Liver (tissue), 3 donors: ENCODE measurements at regions not wholly inside any gene's neighbourhood (a gene's known extent, or its start where the extent isn't known, plus 50 kb on each side); places are given as distances from the start of the nearest gene placed in this dataset.

Source experiments
- ATF3 ChIP-seq: IDR thresholded peaks from 2 replicates; pipeline ENCODE4 v1.6.1; 2016; ENCODE audit warnings: antibody characterized with exemption
- CTCF ChIP-seq: fragments of 150-350 bp; IDR thresholded peaks from 2 replicates; pipeline ENCODE4 v1.5.1; 2017; ENCODE audit warnings: improper control_type of control experiment, low read depth, low read length; ENCODE audit not compliant: missing input control
- EGR1 ChIP-seq, 2 donors: IDR thresholded peaks; 2 replicates each; pipeline ENCODE4 v1.6.1; 2016 to 2018; ENCODE audit warnings: antibody characterized with exemption in 2 of 2, low read depth in 2 of 2
- FOXA1 ChIP-seq: IDR thresholded peaks from 2 replicates; pipeline ENCODE4 v1.6.1; 2016; ENCODE audit warnings: antibody characterized with exemption
- GABPA ChIP-seq, 2 donors: IDR thresholded peaks in 1 of 2; conservative IDR thresholded peaks in 1 of 2; 2 replicates each; pipeline ENCODE4 v1.6.1; 2016; ENCODE audit warnings: antibody characterized with exemption in 2 of 2, mild to moderate bottlenecking in 1 of 2, moderate library complexity in 1 of 2
- MAX ChIP-seq: IDR thresholded peaks from 2 replicates; pipeline ENCODE4 v1.6.1; 2016; ENCODE audit warnings: antibody characterized with exemption
- RAD21 ChIP-seq, 2 donors: IDR thresholded peaks; 2 replicates each; pipeline ENCODE4 v1.6.1; 2016; ENCODE audit warnings: antibody characterized with exemption in 2 of 2, mild to moderate bottlenecking in 2 of 2
- REST ChIP-seq: IDR thresholded peaks from 2 replicates; pipeline ENCODE4 v1.6.1; 2016; ENCODE audit warnings: antibody characterized with exemption, mild to moderate bottlenecking
- SP1 ChIP-seq: IDR thresholded peaks from 2 replicates; pipeline ENCODE4 v1.6.1; 2018; ENCODE audit warnings: antibody characterized with exemption, mild to moderate bottlenecking
- TAF1 ChIP-seq: conservative IDR thresholded peaks from 2 replicates; pipeline ENCODE4 v1.6.1; 2016; ENCODE audit warnings: antibody characterized with exemption, mild to moderate bottlenecking
- YY1 ChIP-seq: IDR thresholded peaks from 2 replicates; pipeline ENCODE4 v1.6.1; 2016; ENCODE audit warnings: antibody characterized with exemption, mild to moderate bottlenecking
- ZBTB33 ChIP-seq: IDR thresholded peaks from 2 replicates; pipeline ENCODE4 v1.6.1; 2016; ENCODE audit warnings: antibody characterized with exemption
- donor health status: healthy.
- donor health status: healthy.

GRCh38 chr4:123990310-123990870 is 593.8 kb downstream of the SPRY1 start:
- TF ChIP-seq CTCF (no peak), MAX (no peak), GABPA (IDR thresholded peaks at IDR 0.05 in 1 of 2, conservative IDR thresholded peaks at IDR 0.05 in 1 of 2) (no peak), SP1 (no peak), FOXA1 (no peak), EGR1 (IDR thresholded peaks at IDR 0.05; ENCODE audit: low read depth in 2 of 2) (no peak), ATF3 (no peak), YY1 (no peak), REST (no peak), TAF1 (no peak), ZBTB33 (no peak), RAD21 (IDR thresholded peaks at IDR 0.05) (no peak)
